Myocyte (in vitro differentiated cells): ENCODE measurements at regions not wholly inside any gene's neighbourhood (a gene's known extent, or its start where the extent isn't known, plus 50 kb on each side); places are given as distances from the start of the nearest gene placed in this dataset.
A peak's percentile ranks its signal among the peaks of the same experiment; 100 is the strongest.

Experiments used
- DNase-seq: peaks from one replicate; pipeline ENCODE4 v3.0.0-alpha.2; 2012; ENCODE audit warnings: low read depth

GRCh38 chr11:70569996-70570692 lies 171.8 kb downstream of the CTTN start:
- no peak for DNase-seq

- no peak for DNase-seq
Measured at GRCh38 chr11:70570693-70571395, 172.5 kb downstream of the CTTN start.

GRCh38 chr11:70572974-70573260 lies 174.6 kb downstream of the CTTN start:
- no peak for DNase-seq

GRCh38 chr11:70573701-70574151 lies 175.4 kb downstream of the CTTN start:
- no peak for DNase-seq

GRCh38 chr11:70574725-70575347 lies 176.5 kb downstream of the CTTN start:
- DNase-seq: no peak

- DNase-seq: no peak
Measured at GRCh38 chr11:70575396-70576060, 177.2 kb downstream of the CTTN start.

GRCh38 chr11:70577258-70577603 lies 178.9 kb downstream of the CTTN start:
- no peak for DNase-seq

- DNase-seq: no peak
Measured at GRCh38 chr11:70577948-70578347, 179.6 kb downstream of the CTTN start.

- DNase-seq: no peak
Measured at GRCh38 chr11:70578371-70578770, 180.0 kb downstream of the CTTN start.

GRCh38 chr11:70578831-70579230 lies 180.5 kb downstream of the CTTN start:
- DNase-seq: no peak

GRCh38 chr11:70579316-70579955 lies 181.1 kb downstream of the CTTN start:
- DNase-seq: no peak

- DNase-seq: peak; percentile 6
Measured at GRCh38 chr11:70580036-70580805, 181.9 kb downstream of the CTTN start.

GRCh38 chr11:70581991-70582885 lies 183.9 kb downstream of the CTTN start:
- DNase-seq: no peak

- DNase-seq: no peak
Measured at GRCh38 chr11:70582886-70583641, 184.7 kb downstream of the CTTN start.

- DNase-seq: no peak
Measured at GRCh38 chr11:70583781-70584218, 185.5 kb downstream of the CTTN start.

GRCh38 chr11:70584498-70585235 lies 186.3 kb downstream of the CTTN start:
- DNase-seq: no peak

- DNase-seq: no peak
Measured at GRCh38 chr11:70585236-70585545, 186.9 kb downstream of the CTTN start.

- DNase-seq: no peak
Measured at GRCh38 chr11:70586261-70587074, 188.1 kb downstream of the CTTN start.
